ENCODE measurements at regions not wholly inside any gene's neighbourhood (a gene's known extent, or its start where the extent isn't known, plus 50 kb on each side); places are given as distances from the start of the nearest gene placed in this dataset.

GRCh38 chr3:194925614-194926013 is 239.9 kb downstream of the FAM43A start:
- TF ChIP-seq CTCF (IDR thresholded peaks at IDR 0.05; ENCODE audit: borderline replicate concordance, extremely low read depth, low read length, poor library complexity, severe bottlenecking) (no peak), EZH2 (IDR thresholded peaks at IDR 0.05; ENCODE audit: borderline replicate concordance, low read depth, low read length, severe bottlenecking) (no peak)
